H54 (cell line): ENCODE measurements at regions not wholly inside any gene's neighbourhood (a gene's known extent, or its start where the extent isn't known, plus 50 kb on each side); places are given as distances from the start of the nearest gene placed in this dataset.

Source experiments
- DNase-seq: peaks from one replicate; pipeline ENCODE4 v3.0.0; 2011; ENCODE audit warnings: low spot score, mixed read lengths; ENCODE audit not compliant: insufficient read length
- FAIRE-seq: peaks from 3 replicates; lab custom pipeline; 2011; peaks lifted over from hg19 to GRCh38; lab: Jason Lieb, UNC
- POLR2A ChIP-seq: IDR thresholded peaks from 2 replicates; pipeline ENCODE4 v1.6.1; 2011; ENCODE audit warnings: low read depth, mild to moderate bottlenecking, low read length

DNA sequence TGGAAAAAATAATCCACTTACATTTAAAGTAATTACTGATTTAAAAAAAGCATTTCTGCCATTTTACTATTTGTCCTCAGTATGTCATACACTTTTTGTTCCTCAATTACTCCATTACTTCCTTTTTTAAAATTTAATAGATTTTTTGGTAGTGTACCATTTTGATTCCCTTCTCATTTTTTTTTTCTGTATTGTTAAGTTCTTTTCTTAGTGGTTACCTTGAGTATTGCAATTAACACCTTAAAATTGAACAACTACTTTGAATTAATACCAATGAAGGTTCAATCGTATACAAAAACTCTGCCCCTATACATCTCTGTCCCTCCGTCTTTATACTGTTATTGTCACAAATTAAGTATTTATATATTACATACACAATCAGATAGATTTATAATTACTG is 240.6 kb upstream of the LMCD1 start:
- DNase-seq (no peak), FAIRE-seq (no peak)
- no peak for TF ChIP-seq POLR2A

DNA sequence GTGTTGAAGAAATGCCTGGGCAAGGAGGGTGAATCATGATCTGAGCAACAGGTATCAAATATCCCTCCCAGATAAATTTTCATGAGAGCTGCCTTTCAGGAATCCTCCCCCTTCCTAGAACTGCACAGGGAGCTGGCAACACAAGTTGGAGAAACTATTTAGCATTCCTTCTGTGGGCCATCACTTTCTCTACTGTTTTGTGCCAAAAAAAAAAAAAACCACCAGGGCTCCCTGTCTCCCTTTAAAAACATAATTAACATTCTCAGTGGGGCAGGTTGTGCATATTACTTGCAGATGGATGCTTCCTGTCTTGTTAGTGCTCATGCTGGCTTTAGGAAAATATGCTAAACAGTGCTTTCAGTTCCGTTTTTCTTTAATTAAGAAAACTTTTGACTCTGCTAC is 234.9 kb upstream of the LMCD1 start:
- no peak for TF ChIP-seq POLR2A
- no peak for FAIRE-seq

DNA sequence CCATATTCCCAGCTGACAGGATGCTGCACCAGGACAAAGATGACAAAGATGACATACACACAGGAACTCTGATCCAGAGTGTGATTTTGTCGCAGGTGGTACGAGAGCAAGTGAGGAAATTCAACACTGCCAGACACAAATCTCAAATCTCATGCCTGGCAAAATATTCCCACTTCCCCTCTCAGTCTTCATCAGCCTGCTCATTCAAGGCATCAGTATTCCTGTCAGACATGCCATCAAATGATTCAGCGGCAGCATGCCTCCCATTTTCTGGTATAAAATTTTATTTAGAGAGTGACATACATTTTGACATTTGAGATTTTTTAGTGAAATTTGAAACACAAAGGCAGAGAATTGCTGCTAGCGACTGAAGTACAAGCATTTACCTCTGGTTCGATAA is 228.1 kb upstream of the LMCD1 start:
- FAIRE-seq (no peak), DNase-seq (no peak)
- no peak for TF ChIP-seq POLR2A

More for the DNA sequence above, 234.9 kb upstream of the LMCD1 start:
- DNase-seq, result no peak

DNA sequence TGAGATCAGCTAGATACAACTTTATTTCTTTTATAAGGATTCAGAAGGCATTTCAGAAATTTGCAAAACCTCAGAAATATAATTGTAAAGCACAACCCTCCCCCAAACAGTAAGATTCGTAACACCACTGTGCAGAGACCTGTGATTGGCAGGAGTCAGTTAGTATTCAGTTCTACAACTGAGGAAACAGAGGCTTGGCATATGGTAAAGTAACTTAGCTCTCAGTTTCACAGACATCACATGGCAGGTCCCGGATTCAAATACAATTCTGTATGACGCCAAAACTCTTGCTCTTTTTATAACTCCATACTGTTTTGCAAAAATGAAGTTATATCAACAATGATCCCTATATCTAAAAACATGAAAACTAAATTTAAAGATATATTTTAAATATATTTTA is 225.6 kb upstream of the LMCD1 start:
- DNase-seq, result no peak
- no peak for TF ChIP-seq POLR2A
- FAIRE-seq, result no peak

DNA sequence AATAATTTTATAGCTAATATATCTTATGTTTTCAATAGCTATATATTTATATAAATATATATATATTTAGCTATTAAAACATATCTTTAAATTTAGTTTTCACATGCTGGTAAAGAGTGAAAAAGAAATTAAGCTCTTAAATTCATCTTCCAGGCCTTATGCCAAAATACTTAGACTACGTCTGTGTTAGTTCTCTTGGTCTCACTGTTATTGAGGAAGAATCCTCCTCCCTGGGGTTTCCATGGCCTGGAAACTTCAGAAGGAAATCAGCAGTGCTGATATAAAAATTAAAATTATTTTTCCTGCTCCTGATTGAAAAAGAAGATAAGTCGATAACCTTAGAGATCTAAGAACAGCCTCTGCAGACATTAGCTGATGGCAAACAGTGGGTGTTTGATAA is 225.1 kb upstream of the LMCD1 start:
- FAIRE-seq (no peak), DNase-seq (no peak)
- no peak for TF ChIP-seq POLR2A

DNA sequence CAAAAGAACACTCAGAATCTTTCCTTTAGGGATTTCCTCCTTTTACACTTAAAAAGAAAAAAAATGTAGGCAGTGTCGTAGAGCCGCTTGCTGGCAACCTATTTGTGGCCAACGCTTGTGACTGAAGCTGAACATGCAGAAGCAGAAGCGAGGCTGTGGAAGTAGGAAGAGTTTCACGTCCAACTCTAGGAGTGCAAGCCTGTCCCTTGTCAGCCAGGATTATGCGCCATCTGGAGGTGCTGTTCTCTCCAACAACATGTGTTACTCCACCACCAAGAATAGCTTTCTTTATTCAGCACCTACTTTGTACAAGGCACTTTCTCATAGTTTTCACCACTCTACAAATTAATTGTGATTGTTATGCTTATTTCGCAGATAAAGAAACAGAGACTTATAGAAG is 223.2 kb upstream of the LMCD1 start:
- TF ChIP-seq POLR2A, result no peak
- no peak for FAIRE-seq
- no peak for DNase-seq

DNA sequence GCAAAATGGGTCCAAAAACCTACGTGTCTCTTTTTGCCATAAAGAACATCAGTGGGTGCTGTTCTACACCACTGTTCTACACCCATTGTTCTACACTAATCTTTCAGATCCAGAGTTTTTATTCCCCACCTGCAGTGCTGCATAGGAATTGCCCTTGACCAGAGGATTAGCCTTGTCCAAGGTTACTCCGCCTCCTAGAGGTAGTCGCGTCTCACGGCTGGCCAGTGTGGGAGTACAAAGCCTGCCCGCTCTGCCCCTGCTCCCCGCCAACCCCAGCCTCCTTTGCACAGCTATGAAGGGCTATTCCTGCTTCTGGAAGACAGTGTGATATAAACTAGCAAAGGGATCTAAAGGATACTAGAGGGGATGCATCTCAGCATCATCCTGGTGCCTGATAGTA is 222.1 kb upstream of the LMCD1 start:
- DNase-seq (no peak), FAIRE-seq (no peak)

DNA sequence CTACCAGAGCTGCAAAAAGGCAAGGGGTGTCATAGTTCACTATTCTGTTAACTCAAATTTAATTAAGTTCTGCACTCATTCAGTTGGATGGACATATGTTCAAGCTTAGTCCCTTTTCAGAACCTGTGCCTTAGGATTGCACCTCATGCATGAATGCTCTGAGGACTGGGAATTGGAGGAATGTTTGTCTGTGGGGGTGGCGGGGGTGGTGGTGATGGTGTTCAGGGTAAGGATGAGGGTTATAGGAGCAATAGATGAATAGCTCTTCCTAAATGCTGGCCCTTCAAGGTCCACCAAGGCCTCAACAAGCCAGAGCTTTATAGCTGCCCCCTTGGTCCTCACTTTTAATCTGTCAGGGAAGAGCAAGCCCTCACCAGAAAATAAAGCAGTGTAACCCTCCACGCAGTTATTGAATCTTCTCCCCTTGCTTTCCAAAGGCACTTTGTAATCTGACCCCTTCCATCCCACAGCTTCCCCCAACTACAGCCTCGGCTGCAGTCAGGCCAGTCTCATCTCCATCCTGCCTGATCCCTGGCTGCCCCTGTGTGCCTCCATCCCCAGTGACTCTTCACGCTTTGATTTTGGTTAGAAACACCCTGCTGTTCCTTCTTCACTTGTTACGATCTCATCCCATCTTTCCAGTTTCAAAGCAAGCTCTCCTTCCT is 221.6 kb upstream of the LMCD1 start:
- DNase-seq, result no peak
- FAIRE-seq, result no peak
- no peak for TF ChIP-seq POLR2A

More for the DNA sequence above, 222.1 kb upstream of the LMCD1 start:
- TF ChIP-seq POLR2A, result no peak

DNA sequence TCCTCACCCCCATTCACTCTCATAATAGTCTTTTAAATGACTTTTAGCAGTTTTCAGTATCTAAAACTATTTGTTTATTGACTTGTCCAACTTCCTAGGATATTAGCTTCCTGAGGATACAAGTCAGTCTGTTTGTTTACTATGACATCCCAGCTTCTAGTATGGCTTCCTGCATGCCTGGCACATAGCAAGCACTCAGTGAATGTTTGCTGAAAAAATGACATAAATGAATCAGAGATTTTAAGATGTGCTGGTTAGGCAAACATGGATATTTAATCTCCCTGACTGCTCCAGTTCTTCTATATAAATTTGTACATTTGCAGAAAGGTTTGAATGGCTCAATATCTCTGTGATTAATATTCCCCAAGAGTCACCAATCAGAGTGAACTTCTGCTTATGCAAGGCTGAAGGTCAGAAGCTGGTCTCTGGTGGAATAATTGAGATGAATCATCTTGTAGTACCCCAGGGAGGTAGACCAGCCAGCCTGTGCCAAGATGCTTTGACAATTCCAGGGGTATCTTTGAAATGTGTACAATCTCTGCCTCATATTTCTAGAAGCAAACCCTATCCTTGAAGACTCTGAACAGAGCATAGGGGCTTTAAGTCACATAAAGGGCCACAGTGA is 219.0 kb upstream of the LMCD1 start:
- DNase-seq, result no peak

DNA sequence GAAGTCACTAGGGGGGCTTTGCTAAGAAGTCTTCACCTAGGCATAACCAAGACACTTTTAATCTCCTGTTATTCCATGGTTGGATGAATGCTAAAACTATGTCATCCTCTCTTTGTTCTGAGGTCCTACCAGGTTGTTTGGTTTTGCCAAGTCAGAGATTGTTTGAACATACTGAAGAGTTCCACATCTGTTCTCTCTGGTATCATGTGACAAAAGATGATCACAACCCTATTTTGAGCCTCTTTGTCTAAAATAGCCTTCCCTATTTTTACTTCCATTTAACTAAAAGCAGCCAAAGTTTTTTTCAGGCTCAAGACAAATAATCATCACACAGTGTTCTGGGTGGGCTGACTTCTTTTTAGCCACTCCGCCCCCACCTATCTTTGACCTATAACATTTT is 218.4 kb upstream of the LMCD1 start:
- DNase-seq (no peak), FAIRE-seq (no peak)
- TF ChIP-seq POLR2A, result no peak

More for the DNA sequence above, 219.0 kb upstream of the LMCD1 start:
- no peak for FAIRE-seq
- TF ChIP-seq POLR2A, result no peak

DNA sequence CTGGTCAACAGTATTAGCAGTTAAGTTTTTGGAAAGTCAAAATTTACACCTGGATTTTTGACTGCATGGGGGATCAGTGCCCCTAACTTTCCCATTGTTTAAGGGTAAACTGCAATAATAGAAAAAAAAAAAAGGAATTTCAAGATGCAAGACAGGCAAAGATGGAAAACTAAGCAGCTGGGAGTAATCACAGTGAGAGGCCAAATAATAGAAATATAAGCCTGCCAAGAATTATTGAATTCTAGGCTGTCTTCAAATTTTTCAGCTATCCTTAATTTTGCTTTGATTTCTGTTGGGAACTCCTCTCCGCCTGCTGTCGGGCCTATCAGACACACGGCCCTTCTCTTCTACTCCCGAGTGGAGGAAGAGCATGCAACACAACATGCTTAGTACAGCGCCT is 215.5 kb upstream of the LMCD1 start:
- no peak for DNase-seq
- FAIRE-seq, result no peak
- TF ChIP-seq POLR2A, result no peak

DNA sequence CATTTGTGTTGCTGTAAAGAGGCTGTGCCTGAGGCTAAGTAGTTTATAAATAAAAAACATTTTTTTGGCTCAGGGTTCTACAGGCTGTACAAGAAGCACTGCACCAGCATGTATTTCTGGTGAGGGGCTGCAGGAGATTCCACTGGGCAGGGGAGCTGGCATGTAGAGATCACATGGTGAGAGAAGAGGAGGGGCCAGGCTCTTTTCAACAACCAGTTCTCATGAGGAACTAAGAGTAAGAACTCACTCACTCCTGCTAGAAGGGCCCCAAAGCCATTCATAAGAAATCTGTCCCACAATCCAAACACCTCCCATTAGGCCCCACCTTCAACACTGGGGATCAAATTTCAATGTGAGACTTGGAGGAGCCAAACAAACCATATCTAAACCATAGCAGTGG is 214.9 kb upstream of the LMCD1 start:
- DNase-seq (no peak), FAIRE-seq (no peak)
- TF ChIP-seq POLR2A, result no peak

DNA sequence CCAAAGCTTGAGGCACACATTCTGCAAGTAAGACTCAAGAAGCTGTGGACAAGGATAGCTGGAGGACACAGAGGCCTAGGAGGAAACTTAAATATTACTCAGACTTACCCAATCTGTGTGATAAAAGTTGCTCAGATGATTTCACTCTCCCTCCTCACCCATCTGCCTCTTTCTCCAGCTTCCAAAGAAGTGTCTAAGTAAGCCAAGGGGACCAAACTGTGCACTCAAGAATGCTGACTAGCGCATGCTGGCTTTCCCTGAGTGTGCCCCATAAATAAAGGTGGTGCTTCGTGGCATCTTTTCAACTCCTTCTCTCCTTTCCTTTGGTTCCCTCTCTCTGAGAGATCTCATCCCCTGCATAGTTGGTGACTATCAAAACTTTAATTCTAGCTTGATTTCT is 211.0 kb upstream of the LMCD1 start:
- no peak for DNase-seq
- no peak for TF ChIP-seq POLR2A
- FAIRE-seq, result no peak

DNA sequence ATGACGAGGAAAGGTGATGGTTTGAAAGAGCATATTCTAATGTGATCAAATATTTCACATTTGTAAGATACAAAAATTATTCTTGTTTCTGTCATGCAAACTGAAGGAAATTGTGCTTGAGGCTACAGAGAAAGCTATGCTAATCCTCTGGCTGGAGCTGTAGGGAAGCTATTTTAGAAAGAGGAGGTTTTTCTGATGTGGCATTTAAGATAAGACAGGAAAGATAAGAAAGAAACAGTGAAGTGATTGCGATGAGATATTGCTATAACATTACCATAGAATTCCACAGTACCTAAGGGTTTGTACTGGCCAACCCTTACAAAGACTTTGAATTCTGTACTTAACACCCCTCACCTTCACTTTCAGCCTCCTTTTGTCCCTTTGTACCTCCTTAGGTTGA is 205.2 kb upstream of the LMCD1 start:
- DNase-seq (no peak), FAIRE-seq (no peak)
- TF ChIP-seq POLR2A, result no peak

DNA sequence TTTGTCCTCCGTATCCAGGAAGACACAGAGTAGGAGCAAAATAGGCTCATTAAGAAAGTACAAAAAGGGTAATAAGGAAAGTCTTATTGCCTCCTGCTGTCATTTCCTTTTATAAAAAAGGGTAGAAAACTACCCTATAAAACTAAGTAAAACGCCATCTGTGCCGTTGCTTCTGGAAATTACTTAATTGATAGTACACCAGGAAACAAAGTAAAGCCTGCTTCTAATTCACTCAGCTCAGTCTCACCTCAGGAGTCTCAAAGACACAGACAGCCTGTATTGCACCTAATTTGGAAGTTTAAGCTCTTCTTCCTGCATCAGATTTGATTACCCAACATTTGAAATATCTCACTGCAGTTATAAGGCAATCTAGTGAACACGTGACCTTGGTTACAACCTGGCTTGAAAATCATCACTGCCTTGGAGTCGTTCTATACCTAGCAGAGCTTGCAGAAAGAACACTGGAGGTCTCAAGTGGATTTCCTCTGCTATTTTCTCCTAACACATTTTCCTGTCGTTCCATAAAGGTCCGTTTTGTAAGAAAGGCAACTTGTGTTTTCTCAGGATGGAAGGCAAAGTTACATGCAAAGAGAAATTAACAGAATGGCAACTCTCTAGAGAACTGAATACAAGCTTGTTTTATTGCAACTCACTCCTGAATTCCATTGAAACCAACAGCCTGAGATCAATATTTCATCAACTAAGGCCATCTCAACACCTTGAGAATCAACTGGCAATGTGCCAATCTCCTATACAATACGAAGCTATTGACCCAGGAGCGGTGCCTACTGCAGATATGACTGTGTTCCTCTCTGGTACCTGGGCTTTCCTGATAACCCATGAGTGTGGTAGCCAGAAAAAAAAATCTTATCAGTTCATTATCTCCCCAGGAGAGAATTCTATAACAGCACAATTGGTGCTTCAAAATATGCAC is 203.3 kb upstream of the LMCD1 start:
- FAIRE-seq (no peak), DNase-seq (no peak)
- no peak for TF ChIP-seq POLR2A
